A673 (cell line): ENCODE measurements at regions not wholly inside any gene's neighbourhood (a gene's known extent, or its start where the extent isn't known, plus 50 kb on each side); places are given as distances from the start of the nearest gene placed in this dataset.

ENCODE experiments used
- BruUV-seq: library from RNA; stranded (reverse); fragments of 400-500 nt; replicated peaks from 2 replicates; lab custom pipeline; 2021; lab: Mats Ljungman, UMichigan
- CTCF ChIA-PET: fragments of 300-600 bp; sonication (Branson Sonifier 250); formaldehyde crosslinking; loops from one replicate; lab custom pipeline; 2022; ENCODE audit warnings: antibody characterized with exemption; lab: Charles Lee
- POLR2A ChIA-PET: fragments of 300-600 bp; sonication (Branson Sonifier 250); formaldehyde crosslinking; loops from one replicate; lab custom pipeline; 2022; ENCODE audit warnings: antibody characterized with exemption; ENCODE audit not compliant: low non-redundant PET; lab: Charles Lee
- DNase-seq: peaks from one replicate; pipeline ENCODE4 v3.0.0-alpha.2; 2015; ENCODE audit warnings: low spot score
- H3K27ac ChIP-seq: fragments of 200-600 bp; sonication (generic); 2 replicates; pipeline ENCODE4 v1.5.1; 2016; ENCODE audit warnings: mixed run types, low read depth, mild to moderate bottlenecking, mixed read lengths, antibody characterized with exemption, low read length; ENCODE audit not compliant: poor library complexity, severe bottlenecking
- H3K27me3 ChIP-seq: fragments of 200-600 bp; sonication (generic); replicated peaks from 2 replicates; pipeline ENCODE4 v1.6.1; 2017; ENCODE audit warnings: mixed run types, low read depth, mild to moderate bottlenecking, mixed read lengths, antibody characterized with exemption, low read length; ENCODE audit not compliant: insufficient read depth, poor library complexity
- H3K36me3 ChIP-seq: fragments of 200-600 bp; sonication (generic); 2 replicates; pipeline ENCODE4 v1.6.1; 2016; ENCODE audit warnings: mixed run types, mild to moderate bottlenecking, mixed read lengths, antibody characterized with exemption, low read length; ENCODE audit not compliant: insufficient read depth, poor library complexity, severe bottlenecking
- H3K4me1 ChIP-seq: fragments of 200-600 bp; sonication (generic); 2 replicates; pipeline ENCODE4 v1.6.1; 2017; ENCODE audit warnings: mixed run types, mild to moderate bottlenecking, mixed read lengths, antibody characterized with exemption, low read length; ENCODE audit not compliant: insufficient read depth, poor library complexity, severe bottlenecking
- H3K4me3 ChIP-seq: fragments of 200-600 bp; sonication (generic); 2 replicates; pipeline ENCODE4 v1.5.1; 2016; ENCODE audit warnings: low read depth, mixed run types, mild to moderate bottlenecking, mixed read lengths, low read length; ENCODE audit not compliant: poor library complexity, severe bottlenecking
- H3K9me3 ChIP-seq: fragments of 200-600 bp; sonication (generic); 2 replicates; pipeline ENCODE4 v1.6.1; 2016; ENCODE audit warnings: mixed run types, low read depth, mild to moderate bottlenecking, mixed read lengths, antibody characterized with exemption, low read length; ENCODE audit not compliant: poor library complexity, severe bottlenecking
- CTCF ChIP-seq: fragments of 300-800, 200-600 bp; sonication (generic); conservative IDR thresholded peaks from 2 replicates; pipeline ENCODE4 v1.5.1; 2017; ENCODE audit warnings: low read depth, mild to moderate bottlenecking, antibody characterized with exemption, low read length, moderate library complexity, mixed read lengths
- EZH2 ChIP-seq: fragments of 200-600 bp; sonication (generic); IDR thresholded peaks from 2 replicates; pipeline ENCODE4 v1.6.1; 2017; ENCODE audit warnings: borderline replicate concordance, low read depth, mild to moderate bottlenecking, mixed read lengths, antibody characterized with exemption, low read length; ENCODE audit not compliant: poor library complexity, severe bottlenecking
- intact Hi-C: fragments of 100-400 bp; cut with micrococcal nuclease; formaldehyde crosslinking; loops from one replicate; pipeline ENCODE4 v1.10.0; 2022; ENCODE audit not compliant: unreplicated experiment

DNA sequence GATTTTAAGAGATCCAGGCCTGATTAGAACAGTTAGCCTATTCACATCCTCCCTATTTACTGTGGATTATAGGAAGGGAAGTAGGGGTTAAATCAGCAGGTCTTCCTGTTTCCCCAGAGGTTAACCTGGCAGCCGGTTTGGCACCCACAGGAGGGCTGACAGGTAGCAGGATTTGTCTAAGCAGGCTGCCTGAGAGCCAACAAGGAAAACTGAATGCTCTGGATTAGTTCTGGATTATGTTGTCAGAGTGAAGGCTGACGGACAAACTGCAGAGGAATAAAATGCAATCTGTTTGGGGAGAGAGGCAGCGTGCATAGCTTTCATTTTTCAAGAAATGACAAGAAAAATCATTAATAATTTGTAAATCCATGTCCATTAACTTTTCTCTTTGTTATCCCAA is 397.1 kb upstream of the FAM241A start:
- Histone ChIP-seq H3K36me3 (no peaks in the 10 kb centered on the region), H3K9me3 (no peaks in the 10 kb centered on the region), H3K4me3 (no peak overlapping the region), H3K27me3 (no peaks in the 10 kb centered on the region), H3K4me1 (no peaks in the 10 kb centered on the region), H3K27ac (no peak overlapping the region)
- BruUV-seq: no TSS peak
- TF ChIP-seq CTCF (no peak), EZH2 (no peak)
- POLR2A ChIA-PET: no interaction called here
- no peak for DNase-seq
- intact Hi-C loops: no loop called here
- CTCF ChIA-PET: no interaction called here

GRCh38 chr4:111754003-111754402 is 391.3 kb upstream of the FAM241A start:
- no peak for DNase-seq
- no peaks in the 10 kb centered on the region for H3K36me3 ChIP-seq
- H3K27me3 ChIP-seq: no peaks in the 10 kb centered on the region
- no TSS peak for BruUV-seq
- no peak overlapping the region for H3K27ac ChIP-seq
- ChIA-PET CTCF (no interaction called here), POLR2A (no interaction called here)
- intact Hi-C loops: no loop called here
- no peaks in the 10 kb centered on the region for H3K9me3 ChIP-seq
- TF ChIP-seq EZH2 (no peak), CTCF (no peak)
- H3K4me1 ChIP-seq: no peaks in the 10 kb centered on the region
- no peak overlapping the region for H3K4me3 ChIP-seq

- no peak for DNase-seq
- Histone ChIP-seq H3K27me3 (no peaks in the 10 kb centered on the region), H3K4me1 (no peaks in the 10 kb centered on the region), H3K27ac (no peak overlapping the region), H3K9me3 (no peaks in the 10 kb centered on the region), H3K4me3 (no peak overlapping the region), H3K36me3 (no peaks in the 10 kb centered on the region)
- TF ChIP-seq EZH2 (no peak), CTCF (no peak)
- no TSS peak for BruUV-seq
- ChIA-PET POLR2A (no interaction called here), CTCF (no interaction called here)
- intact Hi-C loops: no loop called here
These were observed 389.7 kb upstream of the FAM241A start for GRCh38 chr4:111755571-111755970.

GRCh38 chr4:111761531-111761930 is 383.7 kb upstream of the FAM241A start:
- TF ChIP-seq CTCF: no peak
- no peak for TF ChIP-seq EZH2
- intact Hi-C loops: no loop called here
- Histone ChIP-seq H3K27me3 (no peaks in the 10 kb centered on the region), H3K27ac (no peak overlapping the region), H3K4me1 (no peaks in the 10 kb centered on the region), H3K4me3 (no peak overlapping the region), H3K36me3 (no peaks in the 10 kb centered on the region), H3K9me3 (no peaks in the 10 kb centered on the region)
- DNase-seq: no peak
- no TSS peak for BruUV-seq
- CTCF ChIA-PET: no interaction called here
- POLR2A ChIA-PET: no interaction called here
